Thoracic aorta (tissue), 2 donors: ENCODE measurements at regions not wholly inside any gene's neighbourhood (a gene's known extent, or its start where the extent isn't known, plus 50 kb on each side); places are given as distances from the start of the nearest gene placed in this dataset.

Experiments
- ATAC-seq: fragments of 150-250 bp; one replicate; pipeline ENCODE4 v1.8.0; 2017; ENCODE audit warnings: low read depth; ENCODE audit not compliant: insufficient number of reproducible peaks, low FRiP score
- DNase-seq: peaks from one replicate; pipeline ENCODE4 v3.0.0-alpha.2; 2020; ENCODE audit warnings: low spot score
- H3K27ac ChIP-seq, 2 donors: fragments of 200-600 bp; sonication (generic); 1 replicate in 1 of 2; 2 replicates in 1 of 2; pipeline ENCODE4 v1.5.1; 2016; ENCODE audit warnings: mild to moderate bottlenecking in 2 of 2, moderate library complexity in 2 of 2
- H3K27me3 ChIP-seq: fragments of 200-600 bp; sonication (generic); replicated peaks from 2 replicates; pipeline ENCODE4 v1.6.0; 2016; ENCODE audit warnings: mild to moderate bottlenecking; ENCODE audit not compliant: insufficient read depth
- H3K36me3 ChIP-seq: fragments of 200-600 bp; sonication (generic); one replicate; pipeline ENCODE4 v1.5.1; 2016
- H3K4me1 ChIP-seq, 2 donors: fragments of 200-600 bp; sonication (generic); 1 replicate in 1 of 2; 2 replicates in 1 of 2; pipeline versions ENCODE4 v1.5.1 to v1.6.0; 2016; ENCODE audit warnings: low read depth in 2 of 2, mild to moderate bottlenecking in 1 of 2; ENCODE audit not compliant: control insufficient read depth in 1 of 2
- H3K4me3 ChIP-seq: fragments of 200-600 bp; sonication (generic); 2 replicates; pipeline ENCODE4 v1.5.1; 2016; ENCODE audit warnings: mild to moderate bottlenecking
- H3K9me3 ChIP-seq: fragments of 200-600 bp; sonication (generic); 2 replicates; pipeline ENCODE4 v1.5.1; 2016
- TF ChIP-seq, protein P1 (sequence below): fragments of 200-600 bp; sonication (generic); IDR thresholded peaks from one replicate; pipeline ENCODE4 v1.5.1; 2019; ENCODE audit warnings: antibody characterized with exemption

DNA sequence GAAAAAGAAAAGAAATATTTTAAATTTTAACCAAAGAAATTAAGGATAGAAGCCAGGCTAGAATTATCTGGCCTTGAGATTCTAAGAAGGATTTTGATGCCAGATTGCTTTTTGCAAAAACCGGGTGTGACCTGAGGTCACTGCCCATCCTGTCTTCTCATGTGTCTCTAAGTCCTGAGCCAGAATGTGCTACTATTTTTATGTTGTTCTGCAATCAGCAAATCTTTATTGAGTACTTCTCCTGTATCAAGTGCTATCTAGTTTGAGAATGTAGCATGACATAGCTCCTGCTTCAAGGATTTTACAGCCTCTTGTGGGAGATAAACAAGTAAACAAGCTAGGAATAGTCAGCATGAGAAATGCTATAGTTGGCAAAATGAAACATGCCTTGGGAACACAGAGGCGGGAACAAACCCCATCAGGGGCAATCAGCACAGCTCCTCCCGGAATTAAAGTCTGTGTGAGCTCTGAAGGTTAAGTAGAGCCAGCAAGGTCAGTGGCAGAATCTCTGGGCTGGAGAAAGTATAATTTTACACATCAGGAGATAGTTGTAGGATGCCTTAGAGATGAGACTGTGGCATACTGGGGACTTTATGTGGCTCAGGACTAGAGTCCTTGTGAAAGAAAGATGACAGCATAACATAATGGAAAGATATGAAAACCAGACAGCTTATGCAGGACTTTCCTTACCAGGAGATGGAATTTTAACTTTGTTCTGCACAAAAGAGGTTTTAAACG is 899.5 kb upstream of the SLC10A2 start:
- TF ChIP-seq, protein P1, sequence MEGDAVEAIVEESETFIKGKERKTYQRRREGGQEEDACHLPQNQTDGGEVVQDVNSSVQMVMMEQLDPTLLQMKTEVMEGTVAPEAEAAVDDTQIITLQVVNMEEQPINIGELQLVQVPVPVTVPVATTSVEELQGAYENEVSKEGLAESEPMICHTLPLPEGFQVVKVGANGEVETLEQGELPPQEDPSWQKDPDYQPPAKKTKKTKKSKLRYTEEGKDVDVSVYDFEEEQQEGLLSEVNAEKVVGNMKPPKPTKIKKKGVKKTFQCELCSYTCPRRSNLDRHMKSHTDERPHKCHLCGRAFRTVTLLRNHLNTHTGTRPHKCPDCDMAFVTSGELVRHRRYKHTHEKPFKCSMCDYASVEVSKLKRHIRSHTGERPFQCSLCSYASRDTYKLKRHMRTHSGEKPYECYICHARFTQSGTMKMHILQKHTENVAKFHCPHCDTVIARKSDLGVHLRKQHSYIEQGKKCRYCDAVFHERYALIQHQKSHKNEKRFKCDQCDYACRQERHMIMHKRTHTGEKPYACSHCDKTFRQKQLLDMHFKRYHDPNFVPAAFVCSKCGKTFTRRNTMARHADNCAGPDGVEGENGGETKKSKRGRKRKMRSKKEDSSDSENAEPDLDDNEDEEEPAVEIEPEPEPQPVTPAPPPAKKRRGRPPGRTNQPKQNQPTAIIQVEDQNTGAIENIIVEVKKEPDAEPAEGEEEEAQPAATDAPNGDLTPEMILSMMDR: no peak
- no peak overlapping the region for H3K4me3 ChIP-seq
- no peak for DNase-seq
- no peaks in the 10 kb centered on the region for H3K9me3 ChIP-seq
- H3K36me3 ChIP-seq: no peaks in the 10 kb centered on the region
- no peaks in the 10 kb centered on the region for H3K27me3 ChIP-seq
- no peaks in the 10 kb centered on the region for H3K4me1 ChIP-seq
- no peak overlapping the region for H3K27ac ChIP-seq
- ATAC-seq: no peak

DNA sequence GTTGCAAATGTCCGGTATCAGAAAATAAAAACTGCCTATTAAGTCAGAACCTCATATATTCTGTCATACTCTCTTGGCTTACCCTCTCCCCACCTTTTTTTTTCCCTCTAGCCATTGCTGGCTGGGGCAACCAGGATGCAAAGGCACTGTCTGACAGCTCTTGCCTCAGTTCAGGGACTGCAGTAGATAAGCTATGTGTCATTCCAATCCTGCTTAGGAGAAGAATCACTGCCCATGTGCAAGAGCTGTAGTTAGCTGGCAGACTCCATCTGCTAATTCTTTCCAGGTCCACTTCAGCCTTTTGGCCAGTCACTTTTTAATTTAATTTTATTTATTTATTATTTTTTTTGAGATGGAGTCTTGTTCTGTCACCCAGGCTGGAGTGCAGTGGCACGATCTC is 895.6 kb upstream of the SLC10A2 start:
- TF ChIP-seq, protein P1: no peak
- no peaks in the 10 kb centered on the region for H3K36me3 ChIP-seq

DNA sequence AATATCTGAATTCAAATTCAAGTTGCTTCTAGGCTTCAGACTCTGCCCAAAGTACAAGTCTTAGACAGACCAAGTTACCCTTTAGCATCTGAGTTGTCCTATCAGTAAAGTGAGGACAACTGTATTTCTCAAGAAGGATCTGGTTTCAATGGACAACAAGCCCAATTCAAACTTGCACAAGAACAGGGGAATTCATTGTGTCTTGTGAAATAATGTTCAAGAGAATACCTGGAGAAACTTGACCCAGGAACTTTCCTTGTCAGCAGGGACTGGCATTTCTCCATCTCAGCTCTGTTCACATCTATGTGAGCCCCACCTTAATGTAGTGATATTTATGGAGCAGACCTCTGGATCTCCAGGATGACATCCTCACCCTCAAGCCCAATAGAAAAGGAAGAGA is 894.9 kb upstream of the SLC10A2 start:
- Histone ChIP-seq H3K9me3 (no peaks in the 10 kb centered on the region), H3K36me3 (no peaks in the 10 kb centered on the region), H3K27me3 (no peaks in the 10 kb centered on the region), H3K4me1 (no peaks in the 10 kb centered on the region), H3K27ac (no peak overlapping the region), H3K4me3 (no peak overlapping the region)
- ATAC-seq: no peak
- DNase-seq: no peak
- TF ChIP-seq, protein P1: no peak

More for the DNA sequence above, 895.6 kb upstream of the SLC10A2 start:
- Histone ChIP-seq H3K27ac (no peak overlapping the region), H3K4me3 (no peak overlapping the region), H3K9me3 (no peaks in the 10 kb centered on the region), H3K27me3 (no peaks in the 10 kb centered on the region), H3K4me1 (no peaks in the 10 kb centered on the region)
- DNase-seq (no peak), ATAC-seq (no peak)

DNA sequence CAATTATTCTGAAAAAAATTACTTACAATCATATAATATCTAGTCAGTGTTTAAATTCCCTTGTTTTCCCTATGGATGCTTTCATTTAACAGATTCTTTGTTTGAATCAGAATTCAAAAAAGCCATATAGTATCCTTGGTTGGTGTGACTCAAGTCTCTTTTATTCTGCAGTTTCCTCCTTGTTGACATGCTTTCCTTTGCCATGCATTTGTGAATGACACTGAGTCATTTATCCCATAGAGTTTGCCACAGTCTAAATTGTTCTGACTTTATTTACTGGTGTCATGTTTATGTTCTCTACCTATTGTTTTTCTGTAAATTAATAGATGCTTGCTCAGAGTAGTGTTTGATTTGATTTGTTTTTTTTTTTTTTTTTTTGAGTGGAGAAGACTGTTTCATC is 893.8 kb upstream of the SLC10A2 start:
- Histone ChIP-seq H3K9me3 (no peaks in the 10 kb centered on the region), H3K27me3 (no peaks in the 10 kb centered on the region), H3K4me3 (no peak overlapping the region), H3K4me1 (no peaks in the 10 kb centered on the region), H3K36me3 (no peaks in the 10 kb centered on the region), H3K27ac (no peak overlapping the region)
- TF ChIP-seq, protein P1: no peak
- ATAC-seq: no peak
- DNase-seq: no peak

DNA sequence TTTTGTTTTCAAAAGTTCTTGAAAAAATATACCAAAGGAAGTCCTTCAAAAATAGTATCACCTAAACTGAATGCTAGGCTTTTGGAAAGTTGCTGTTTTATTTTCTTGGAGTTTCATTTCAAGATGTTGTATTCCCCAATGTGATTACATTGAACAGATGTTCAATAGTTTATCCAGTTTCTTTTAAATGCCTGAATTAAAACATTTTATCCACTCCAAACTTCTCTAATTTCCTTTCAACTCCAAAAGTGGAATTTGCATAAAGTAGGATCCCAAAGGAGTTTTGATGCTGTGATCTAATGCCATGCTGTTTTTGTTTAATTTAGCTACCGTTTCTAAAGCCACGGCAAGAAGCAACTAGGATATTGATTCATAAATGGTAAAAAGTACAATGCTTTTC is 892.5 kb upstream of the SLC10A2 start:
- Histone ChIP-seq H3K9me3 (no peaks in the 10 kb centered on the region), H3K36me3 (no peaks in the 10 kb centered on the region), H3K27me3 (no peaks in the 10 kb centered on the region), H3K4me1 (no peaks in the 10 kb centered on the region), H3K27ac (no peak overlapping the region), H3K4me3 (no peak overlapping the region)
- ATAC-seq (no peak), DNase-seq (no peak)
- TF ChIP-seq, protein P1: no peak
